AG09309 (cell line): ENCODE measurements at regions not wholly inside any gene's neighbourhood (a gene's known extent, or its start where the extent isn't known, plus 50 kb on each side); places are given as distances from the start of the nearest gene placed in this dataset.

ENCODE experiments used
- DNase-seq: peaks from one replicate; pipeline ENCODE4 v3.0.0-alpha.2; 2010; ENCODE audit warnings: low read depth
- H3K4me3 ChIP-seq: 2 replicates; pipeline ENCODE4 v1.5.1; 2011; ENCODE audit warnings: mild to moderate bottlenecking, low read depth, low read length, moderate library complexity; ENCODE audit not compliant: control insufficient read depth
- TF ChIP-seq, protein P1 (sequence below): IDR thresholded peaks from 2 replicates; pipeline ENCODE4 v1.5.1; 2011; ENCODE audit warnings: mild to moderate bottlenecking, low read depth, low read length, inconsistent platforms; ENCODE audit not compliant: insufficient read depth, control insufficient read depth; ENCODE audit errors: missing control alignments

DNA sequence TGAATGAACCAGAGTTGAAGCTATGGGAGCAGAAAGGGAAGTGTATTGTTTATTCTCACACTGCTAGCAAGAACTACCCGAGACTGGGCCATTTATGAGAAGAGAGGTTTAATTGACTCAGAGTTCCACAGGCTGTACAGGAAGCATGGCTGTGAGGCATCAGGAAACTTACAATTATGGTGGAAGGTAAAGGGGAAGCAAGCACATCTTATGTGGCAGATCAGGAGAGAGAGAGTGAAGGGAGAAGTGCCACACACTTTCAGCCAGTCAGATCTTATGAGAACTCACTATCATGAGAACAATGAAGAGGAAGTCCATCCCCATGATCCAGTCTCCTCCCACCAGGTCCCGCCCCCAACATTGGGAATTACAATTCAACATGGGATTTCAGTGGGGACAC, 383.2 kb upstream of the SLC14A2 start:
- H3K4me3 ChIP-seq = no peak overlapping the region
- TF ChIP-seq, protein P1, sequence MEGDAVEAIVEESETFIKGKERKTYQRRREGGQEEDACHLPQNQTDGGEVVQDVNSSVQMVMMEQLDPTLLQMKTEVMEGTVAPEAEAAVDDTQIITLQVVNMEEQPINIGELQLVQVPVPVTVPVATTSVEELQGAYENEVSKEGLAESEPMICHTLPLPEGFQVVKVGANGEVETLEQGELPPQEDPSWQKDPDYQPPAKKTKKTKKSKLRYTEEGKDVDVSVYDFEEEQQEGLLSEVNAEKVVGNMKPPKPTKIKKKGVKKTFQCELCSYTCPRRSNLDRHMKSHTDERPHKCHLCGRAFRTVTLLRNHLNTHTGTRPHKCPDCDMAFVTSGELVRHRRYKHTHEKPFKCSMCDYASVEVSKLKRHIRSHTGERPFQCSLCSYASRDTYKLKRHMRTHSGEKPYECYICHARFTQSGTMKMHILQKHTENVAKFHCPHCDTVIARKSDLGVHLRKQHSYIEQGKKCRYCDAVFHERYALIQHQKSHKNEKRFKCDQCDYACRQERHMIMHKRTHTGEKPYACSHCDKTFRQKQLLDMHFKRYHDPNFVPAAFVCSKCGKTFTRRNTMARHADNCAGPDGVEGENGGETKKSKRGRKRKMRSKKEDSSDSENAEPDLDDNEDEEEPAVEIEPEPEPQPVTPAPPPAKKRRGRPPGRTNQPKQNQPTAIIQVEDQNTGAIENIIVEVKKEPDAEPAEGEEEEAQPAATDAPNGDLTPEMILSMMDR = no peak
- DNase-seq = no peak

DNA sequence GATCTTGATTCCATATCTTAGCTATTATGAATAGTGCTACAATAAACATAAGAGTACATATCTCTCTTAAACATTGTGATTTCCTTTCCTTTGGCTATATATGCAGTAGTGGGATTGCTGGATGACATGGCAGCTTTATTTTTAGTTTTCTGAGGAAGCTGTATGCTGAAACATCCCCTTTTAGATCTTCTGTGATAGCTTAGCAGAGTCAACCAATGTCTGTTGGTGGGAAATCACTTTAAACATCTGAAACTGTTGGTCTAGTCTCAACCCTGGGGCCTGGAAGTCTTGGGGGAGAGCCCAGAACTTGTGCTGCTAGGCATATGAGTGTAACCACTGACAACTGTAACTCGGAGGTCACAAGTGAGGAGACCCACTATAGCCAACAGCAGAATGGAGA, 378.6 kb upstream of the SLC14A2 start:
- TF ChIP-seq, protein P1 = no peak
- H3K4me3 ChIP-seq = no peak overlapping the region
- DNase-seq = no peak

DNA sequence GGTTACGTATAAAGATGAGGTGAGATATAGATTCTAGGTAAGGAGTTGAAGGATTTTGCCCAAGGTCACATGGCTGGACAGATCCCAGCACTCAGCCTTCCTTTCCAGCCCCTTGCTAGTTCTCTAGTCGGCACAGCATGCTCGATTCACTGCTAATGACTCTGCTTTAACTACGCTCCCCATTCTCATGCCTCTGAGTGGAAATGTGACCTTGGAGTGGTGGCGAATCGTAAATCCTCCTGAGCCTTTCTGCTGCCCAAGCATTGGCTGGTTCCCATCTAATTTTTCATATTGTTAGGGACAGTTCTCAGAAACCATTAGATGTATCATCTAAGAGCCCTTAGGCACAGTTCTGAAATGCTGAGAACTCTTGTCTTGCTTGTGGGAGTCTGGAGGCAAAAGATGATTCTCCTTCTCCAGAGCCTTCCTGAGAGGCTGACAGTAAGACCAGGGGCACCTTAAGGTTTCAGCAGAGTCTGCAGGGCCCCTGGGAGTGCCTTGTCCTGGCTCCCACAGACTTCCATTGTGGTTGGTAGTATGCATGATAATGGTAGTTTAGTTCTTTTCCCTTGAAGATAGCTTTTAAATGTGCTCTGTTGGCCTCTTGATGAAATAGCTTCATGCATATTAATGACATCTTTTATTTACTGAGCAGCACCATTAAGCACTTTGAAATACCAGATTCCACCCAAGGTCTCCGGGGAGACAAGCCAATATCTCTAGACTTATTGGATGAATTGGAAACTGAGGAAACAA, 377.8 kb upstream of the SLC14A2 start:
- TF ChIP-seq, protein P1 = no peak
- DNase-seq = no peak
- H3K4me3 ChIP-seq = no peak overlapping the region

DNA sequence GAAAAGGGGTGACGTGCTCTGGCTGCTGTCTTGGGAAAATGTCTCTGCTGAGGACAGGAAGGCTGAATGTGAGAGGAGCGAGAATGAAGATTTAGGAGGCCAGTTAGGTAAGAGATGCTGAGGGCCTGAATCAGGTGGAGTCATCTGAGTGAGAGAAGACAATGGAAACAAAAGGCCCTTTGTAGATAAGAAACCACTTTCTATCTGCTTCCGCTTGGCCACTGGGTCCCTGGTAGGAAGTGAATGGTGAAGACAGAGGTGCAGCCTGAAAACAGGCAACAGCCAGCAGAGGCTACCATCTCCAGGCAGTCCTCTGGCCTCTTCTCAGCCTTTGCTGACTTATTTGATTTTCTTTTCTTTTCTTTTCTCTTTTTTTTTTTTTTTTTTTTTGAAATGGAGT, 374.0 kb upstream of the SLC14A2 start:
- no peak for DNase-seq
- no peak overlapping the region for H3K4me3 ChIP-seq
- TF ChIP-seq, protein P1 = no peak

DNA sequence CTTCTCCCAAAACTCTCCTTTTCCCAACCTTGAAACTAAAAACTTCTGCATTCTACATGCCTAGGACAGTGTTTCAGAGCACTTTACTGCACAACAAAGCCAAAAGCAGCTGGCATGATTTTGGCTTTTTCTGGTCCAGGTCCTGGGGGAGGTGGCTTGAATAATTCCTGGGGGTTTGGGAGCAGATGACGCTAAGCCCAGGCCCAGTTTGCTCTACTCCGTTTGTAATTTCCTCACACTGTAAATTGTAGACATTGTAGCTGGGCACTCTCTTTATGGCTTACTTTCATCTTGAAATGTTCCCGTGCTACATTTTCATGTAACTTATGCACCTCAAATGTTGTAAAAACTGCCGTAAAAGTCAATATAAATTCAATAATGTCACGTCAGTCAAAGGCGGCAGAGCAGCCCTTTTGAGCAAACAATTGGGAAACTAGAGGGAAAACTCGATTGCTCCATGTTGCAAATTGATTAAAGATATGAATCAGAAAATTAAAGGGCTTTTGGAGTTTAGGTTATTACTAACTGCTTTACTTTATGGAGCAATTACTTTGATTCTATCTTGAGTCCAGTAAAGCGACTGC, 373.2 kb upstream of the SLC14A2 start:
- DNase-seq = no peak
- no peak overlapping the region for H3K4me3 ChIP-seq
- TF ChIP-seq, protein P1 = no peak

DNA sequence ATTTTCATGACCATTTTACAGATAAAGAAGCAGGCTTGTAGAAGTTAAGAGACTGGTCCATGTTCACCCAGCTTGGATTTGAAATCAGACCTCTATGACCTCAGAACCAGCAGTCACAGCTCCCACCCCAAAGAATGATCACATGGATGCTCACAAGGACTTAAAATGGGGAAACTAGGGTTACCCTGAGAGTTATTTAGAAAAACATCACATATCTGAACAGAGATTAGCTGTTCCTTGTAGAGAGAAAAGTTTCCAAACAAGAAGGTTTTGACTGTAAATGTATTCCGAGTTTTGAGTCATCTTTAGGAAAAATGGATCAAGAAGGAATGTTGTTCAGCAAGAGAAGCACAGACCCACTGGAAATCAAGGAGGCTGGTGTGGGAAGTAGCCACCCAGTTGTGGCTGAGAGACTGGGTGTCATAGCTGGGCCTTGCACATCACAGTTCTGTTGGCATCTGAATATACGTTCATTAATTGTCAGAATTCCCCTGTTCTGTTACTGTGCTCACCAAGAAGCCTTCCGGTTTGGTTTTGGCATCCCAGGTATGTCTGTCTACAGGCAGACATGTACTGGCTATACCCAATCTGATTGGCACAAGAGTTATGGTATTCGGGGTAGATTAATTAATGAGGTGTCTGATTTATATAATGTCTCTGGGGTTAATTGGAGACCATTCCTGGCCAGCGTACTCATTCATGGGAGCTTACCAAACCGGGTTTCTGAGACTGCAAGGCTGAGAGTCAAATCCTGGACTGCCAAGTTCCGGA, 371.8 kb upstream of the SLC14A2 start:
- no peak for DNase-seq
- H3K4me3 ChIP-seq = no peak overlapping the region
- TF ChIP-seq, protein P1 = no peak
